ENCODE measurements at regions not wholly inside any gene's neighbourhood (a gene's known extent, or its start where the extent isn't known, plus 50 kb on each side); places are given as distances from the start of the nearest gene placed in this dataset.
"Not testable (repeated sequence)": the region's sequence is repeated elsewhere in the genome, so short reads cannot be mapped to it uniquely, and the experiment has no call there.

- no peak for DNase-seq (ENCODE audit: low read depth in 4 of 4, low spot score in 3 of 4)
Observed at GRCh38 chr3:139267300-139268246, 76.2 kb upstream of the MRPS22 start.

GRCh38 chr3:139269984-139270383, 73.8 kb upstream of the MRPS22 start:
- no peak for DNase-seq (ENCODE audit: low read depth in 4 of 4, low spot score in 3 of 4)

GRCh38 chr3:139270652-139271051, 73.2 kb upstream of the MRPS22 start:
- not testable (repeated sequence) for DNase-seq (ENCODE audit: low read depth in 4 of 4, low spot score in 3 of 4)

- DNase-seq (ENCODE audit: low read depth in 4 of 4, low spot score in 3 of 4): no peak
Observed at GRCh38 chr3:139280027-139280671, 63.7 kb upstream of the MRPS22 start.

GRCh38 chr3:139281096-139281495, 62.7 kb upstream of the MRPS22 start:
- no peak for DNase-seq (ENCODE audit: low read depth in 4 of 4, low spot score in 3 of 4)

GRCh38 chr3:139281522-139282196, 62.2 kb upstream of the MRPS22 start:
- DNase-seq (ENCODE audit: low read depth in 4 of 4, low spot score in 3 of 4): no peak

GRCh38 chr3:139283301-139283700, 60.5 kb upstream of the MRPS22 start:
- no peak for DNase-seq (ENCODE audit: low read depth in 4 of 4, low spot score in 3 of 4)

GRCh38 chr3:139284221-139284620, 59.6 kb upstream of the MRPS22 start:
- no peak for DNase-seq (ENCODE audit: low read depth in 4 of 4, low spot score in 3 of 4)

GRCh38 chr3:139285691-139286090, 58.1 kb upstream of the MRPS22 start:
- DNase-seq (ENCODE audit: low read depth in 4 of 4, low spot score in 3 of 4): no peak

- DNase-seq (ENCODE audit: low read depth in 4 of 4, low spot score in 3 of 4): no peak
Observed at GRCh38 chr3:139286241-139286640, 57.6 kb upstream of the MRPS22 start.

- DNase-seq (ENCODE audit: low read depth in 4 of 4, low spot score in 3 of 4): no peak
Observed at GRCh38 chr3:139286825-139287224, 57.0 kb upstream of the MRPS22 start.

- DNase-seq (ENCODE audit: low read depth in 4 of 4, low spot score in 3 of 4): no peak
Observed at GRCh38 chr3:139287557-139287956, 56.3 kb upstream of the MRPS22 start.

- no peak for DNase-seq (ENCODE audit: low read depth in 4 of 4, low spot score in 3 of 4)
Observed at GRCh38 chr3:139288266-139288821, 55.5 kb upstream of the MRPS22 start.

GRCh38 chr3:139289860-139290524, 53.8 kb upstream of the MRPS22 start:
- DNase-seq (ENCODE audit: low read depth in 4 of 4, low spot score in 3 of 4): no peak

- DNase-seq (ENCODE audit: low read depth in 4 of 4, low spot score in 3 of 4): no peak
Observed at GRCh38 chr3:139291276-139292051, 52.4 kb upstream of the MRPS22 start.

GRCh38 chr3:139292192-139292591, 51.6 kb upstream of the MRPS22 start:
- no peak for DNase-seq (ENCODE audit: low read depth in 4 of 4, low spot score in 3 of 4)

- no peak for DNase-seq (ENCODE audit: low read depth in 4 of 4, low spot score in 3 of 4)
Observed at GRCh38 chr3:139292711-139293664, 50.8 kb upstream of the MRPS22 start.

- DNase-seq (ENCODE audit: low read depth in 4 of 4, low spot score in 3 of 4): no peak
Observed at GRCh38 chr3:139293665-139294023, 50.2 kb upstream of the MRPS22 start.

All from right renal pelvis (tissue), 4 donors.